ENCODE measurements at regions not wholly inside any gene's neighbourhood (a gene's known extent, or its start where the extent isn't known, plus 50 kb on each side); places are given as distances from the start of the nearest gene placed in this dataset.

DNA sequence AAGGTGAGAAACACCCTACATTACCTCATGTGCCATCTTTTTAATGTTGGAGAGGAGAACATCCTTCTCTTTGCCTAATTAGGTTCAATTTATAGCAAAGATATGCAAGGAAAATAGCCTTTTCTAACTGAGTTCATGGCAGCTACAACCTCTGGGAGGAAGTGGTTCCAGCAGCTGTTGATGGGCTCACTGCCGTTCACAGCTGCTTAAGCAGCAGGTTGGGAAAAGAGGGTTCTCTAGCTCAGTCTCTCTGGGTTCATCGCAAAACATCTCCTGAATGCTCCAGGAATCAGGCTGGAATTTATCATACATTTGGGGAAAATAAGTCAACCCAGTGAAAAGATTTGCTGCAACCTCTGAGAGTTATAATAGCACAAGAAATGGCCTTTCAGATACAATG is 115.1 kb downstream of the UNC5CL start:
- TF ChIP-seq, protein P1, sequence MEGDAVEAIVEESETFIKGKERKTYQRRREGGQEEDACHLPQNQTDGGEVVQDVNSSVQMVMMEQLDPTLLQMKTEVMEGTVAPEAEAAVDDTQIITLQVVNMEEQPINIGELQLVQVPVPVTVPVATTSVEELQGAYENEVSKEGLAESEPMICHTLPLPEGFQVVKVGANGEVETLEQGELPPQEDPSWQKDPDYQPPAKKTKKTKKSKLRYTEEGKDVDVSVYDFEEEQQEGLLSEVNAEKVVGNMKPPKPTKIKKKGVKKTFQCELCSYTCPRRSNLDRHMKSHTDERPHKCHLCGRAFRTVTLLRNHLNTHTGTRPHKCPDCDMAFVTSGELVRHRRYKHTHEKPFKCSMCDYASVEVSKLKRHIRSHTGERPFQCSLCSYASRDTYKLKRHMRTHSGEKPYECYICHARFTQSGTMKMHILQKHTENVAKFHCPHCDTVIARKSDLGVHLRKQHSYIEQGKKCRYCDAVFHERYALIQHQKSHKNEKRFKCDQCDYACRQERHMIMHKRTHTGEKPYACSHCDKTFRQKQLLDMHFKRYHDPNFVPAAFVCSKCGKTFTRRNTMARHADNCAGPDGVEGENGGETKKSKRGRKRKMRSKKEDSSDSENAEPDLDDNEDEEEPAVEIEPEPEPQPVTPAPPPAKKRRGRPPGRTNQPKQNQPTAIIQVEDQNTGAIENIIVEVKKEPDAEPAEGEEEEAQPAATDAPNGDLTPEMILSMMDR (IDR thresholded peaks at IDR 0.05) = no peak
- no peak for TF ChIP-seq POLR2A (IDR thresholded peaks at IDR 0.05)
